SK-N-SH (cell line): ENCODE measurements at regions not wholly inside any gene's neighbourhood (a gene's known extent, or its start where the extent isn't known, plus 50 kb on each side); places are given as distances from the start of the nearest gene placed in this dataset.

Experiments used
- CTCF ChIA-PET: fragments of 300-600, 350-600 bp; formaldehyde crosslinking; extraction: SDS; loops from one replicate; lab custom pipeline; 2021; lab: Yijun Ruan, JAX
- POLR2A ChIA-PET: fragments of 350-600 bp; sonication (Branson Sonifier 250); formaldehyde crosslinking; extraction: SDS; loops from one replicate; lab custom pipeline; 2020; ENCODE audit warnings: antibody characterized with exemption, inconsistent platforms; lab: Yijun Ruan, JAX
- DNase-seq: peaks from one replicate; pipeline ENCODE4 v3.0.0; 2012
- H2AFZ ChIP-seq: fragments of 200-600 bp; sonication (generic); 2 replicates; pipeline ENCODE4 v1.8.1; 2016; ENCODE audit warnings: antibody characterized with exemption, mild to moderate bottlenecking, low read depth
- H3F3A ChIP-seq: fragments of 200-600 bp; sonication (generic); replicated peaks from 2 replicates; pipeline ENCODE3; 2016; ENCODE audit warnings: antibody characterized with exemption, mild to moderate bottlenecking; ENCODE audit not compliant: insufficient read depth
- H3K27ac ChIP-seq, 2 experiments: fragments of 200-500 bp in 1 of 2; fragments of 200-600 bp in 1 of 2; sonication (Bioruptor generic) in 1 of 2; sonication (generic), shearing (Covaris generic) in 1 of 2; 2 replicates each; pipeline versions ENCODE4 v1.5.1 to v1.6.1; 2014 to 2016; ENCODE audit warnings: low read depth in 2 of 2, inconsistent platforms in 1 of 2, low read length in 1 of 2, mild to moderate bottlenecking in 1 of 2, mixed read lengths in 1 of 2
- H3K27me3 ChIP-seq: fragments of 200-600 bp; sonication (generic), shearing (Covaris generic); 2 replicates; pipeline ENCODE4 v1.6.1; 2016; ENCODE audit warnings: mixed run types; ENCODE audit not compliant: insufficient read depth
- H3K36me3 ChIP-seq, 2 experiments: fragments of 200-500 bp in 1 of 2; fragments of 200-600 bp in 1 of 2; sonication (Bioruptor generic) in 1 of 2; sonication (generic) in 1 of 2; replicated peaks in 1 of 2; 2 replicates each; pipeline versions ENCODE3 to v1.5.1; 2014 to 2016; ENCODE audit warnings: low read length in 1 of 2, mild to moderate bottlenecking in 1 of 2; ENCODE audit not compliant: insufficient read depth in 2 of 2, control insufficient read depth in 1 of 2
- H3K4me1 ChIP-seq, 2 experiments: fragments of 200-500 bp in 1 of 2; fragments of 200-600 bp in 1 of 2; sonication (Bioruptor generic) in 1 of 2; sonication (generic), shearing (Covaris generic) in 1 of 2; 2 replicates each; pipeline versions ENCODE4 v1.5.1 to v1.6.1; 2014 to 2016; ENCODE audit warnings: low read depth in 1 of 2, low read length in 1 of 2, mixed run types in 1 of 2; ENCODE audit not compliant: insufficient read depth in 2 of 2, control insufficient read depth in 1 of 2
- H3K4me2 ChIP-seq: fragments of 200-600 bp; sonication (generic), shearing (Covaris generic); 2 replicates; pipeline ENCODE4 v1.6.1; 2017; ENCODE audit warnings: mixed run types
- H3K4me3 ChIP-seq, 2 experiments: fragments of 200-500 bp in 1 of 2; fragments of 200-600 bp in 1 of 2; sonication (Bioruptor generic) in 1 of 2; sonication (generic), shearing (Covaris generic) in 1 of 2; 2 replicates each; pipeline versions ENCODE4 v1.5.1 to v1.8.1; 2014 to 2016; ENCODE audit warnings: low read depth in 2 of 2, inconsistent platforms in 1 of 2, low read length in 1 of 2, mild to moderate bottlenecking in 1 of 2, mixed read lengths in 1 of 2, moderate library complexity in 1 of 2
- H3K79me2 ChIP-seq: fragments of 200-600 bp; sonication (generic); 2 replicates; pipeline ENCODE4 v1.8.1; 2017; ENCODE audit warnings: mild to moderate bottlenecking; ENCODE audit not compliant: insufficient read depth
- H3K9ac ChIP-seq: fragments of 200-600 bp; sonication (generic); 2 replicates; pipeline ENCODE4 v1.6.1; 2017; ENCODE audit warnings: mixed run types
- H3K9me2 ChIP-seq: fragments of 200-600 bp; sonication (generic); 2 replicates; pipeline ENCODE4 v1.6.1; 2017; ENCODE audit warnings: mixed run types
- H3K9me3 ChIP-seq: fragments of 200-600 bp; sonication (generic); 2 replicates; pipeline ENCODE4 v1.6.1; 2017; ENCODE audit warnings: mixed run types, mild to moderate bottlenecking, moderate library complexity
- H4K20me1 ChIP-seq: fragments of 200-600 bp; sonication (generic); 2 replicates; pipeline ENCODE4 v1.6.1; 2017; ENCODE audit warnings: mild to moderate bottlenecking, mixed run types; ENCODE audit not compliant: insufficient read depth
- CTCF ChIP-seq: fragments of 200-600 bp; sonication (generic); IDR thresholded peaks from 2 replicates; pipeline ENCODE4 v1.6.1; 2017; ENCODE audit warnings: antibody characterized with exemption, mild to moderate bottlenecking, moderate library complexity
- ELF1 ChIP-seq: IDR thresholded peaks from 2 replicates; pipeline ENCODE4 v1.4.0; 2012
- EP300 ChIP-seq, 2 experiments: IDR thresholded peaks; 2 replicates each; pipeline versions ENCODE4 v1.4.0 to v1.6.1; 2012; ENCODE audit warnings: borderline replicate concordance in 1 of 2, low read depth in 1 of 2, low read length in 1 of 2
- EZH2phosphoT487 ChIP-seq: fragments of 200-600 bp; sonication (generic); IDR thresholded peaks from 2 replicates; pipeline ENCODE4 v1.6.1; 2017; ENCODE audit warnings: low read depth, mixed run types, mild to moderate bottlenecking, antibody characterized with exemption, moderate library complexity, borderline replicate concordance
- GABPA ChIP-seq: IDR thresholded peaks from 2 replicates; pipeline ENCODE4 v1.4.0; 2012; ENCODE audit warnings: low read depth, mild to moderate bottlenecking
- IRF3 ChIP-seq: fragments of 150-350 bp; IDR thresholded peaks from 2 replicates; pipeline ENCODE4 v1.6.1; 2016; ENCODE audit warnings: mild to moderate bottlenecking, low read depth, low read length
- JUND ChIP-seq: IDR thresholded peaks from 2 replicates; pipeline ENCODE4 v1.4.0; 2012
- MAX ChIP-seq: IDR thresholded peaks from 2 replicates; pipeline ENCODE4 v1.4.0; 2012; ENCODE audit warnings: low read depth
- MXI1 ChIP-seq: IDR thresholded peaks from 2 replicates; pipeline ENCODE4 v1.6.1; 2012; ENCODE audit warnings: mild to moderate bottlenecking, low read depth, low read length, improper control_type of control experiment
- PBX3 ChIP-seq: IDR thresholded peaks from 2 replicates; pipeline ENCODE4; 2012
- RAD21 ChIP-seq: IDR thresholded peaks from 2 replicates; pipeline ENCODE4 v1.6.1; 2012; ENCODE audit warnings: mild to moderate bottlenecking, low read length
- RCOR1 ChIP-seq: fragments of 150-350 bp; IDR thresholded peaks from 2 replicates; pipeline ENCODE4 v1.6.1; 2017; ENCODE audit warnings: antibody characterized with exemption, low read length
- SIN3A ChIP-seq: IDR thresholded peaks from 2 replicates; pipeline ENCODE4 v1.6.1; 2012; ENCODE audit warnings: low read depth, mild to moderate bottlenecking, low read length, moderate library complexity, borderline replicate concordance
- SMC3 ChIP-seq: IDR thresholded peaks from 2 replicates; pipeline ENCODE4 v1.6.1; 2012; ENCODE audit warnings: low read depth, low read length, improper control_type of control experiment
- TAF1 ChIP-seq: IDR thresholded peaks from 2 replicates; pipeline ENCODE4 v1.6.1; 2012; ENCODE audit warnings: low read depth, mild to moderate bottlenecking, low read length, moderate library complexity, borderline replicate concordance
- TCF12 ChIP-seq: IDR thresholded peaks from 2 replicates; pipeline ENCODE4 v1.4.0; 2012
- TEAD4 ChIP-seq: IDR thresholded peaks from 2 replicates; pipeline ENCODE4 v1.4.0; 2012; ENCODE audit warnings: mild to moderate bottlenecking, borderline replicate concordance; ENCODE audit not compliant: insufficient read depth
- USF2 ChIP-seq: fragments of 150-350 bp; IDR thresholded peaks from 2 replicates; pipeline ENCODE4 v1.6.1; 2017; ENCODE audit warnings: antibody characterized with exemption, low read length, low read depth, borderline replicate concordance
- YY1 ChIP-seq: IDR thresholded peaks from 2 replicates; pipeline ENCODE4 v1.4.0; 2012; ENCODE audit warnings: low read depth, mild to moderate bottlenecking
- ZBTB33 ChIP-seq: IDR thresholded peaks from 2 replicates; pipeline ENCODE4 v1.4.0; 2012; ENCODE audit warnings: low read depth, borderline replicate concordance
- WGBS: methylation state at CpG from one replicate; pipeline ENCODE4 v1.1.6; 2017; ENCODE audit warnings: low lambda C conversion rate; 5-methylcytosine and 5-hydroxymethylcytosine counted together

GRCh38 chr2:126990605-126991532 is 92.2 kb downstream of the TEX51 start:
- H2AFZ ChIP-seq, result no peak overlapping the region
- no peak for DNase-seq
- H3K9ac ChIP-seq, result no peak overlapping the region
- H3K27me3 ChIP-seq, result no peaks in the 10 kb centered on the region
- POLR2A ChIA-PET, result no interaction called here
- H3K4me3 ChIP-seq, result no peak overlapping the region
- peaks cover 0 to 3% of the 10 kb centered on the region in 2 experiments; a peak in 1 of 4 replicates for H3K4me1 ChIP-seq
- CTCF ChIA-PET, result interaction anchor here (0.6 to 1.2 kb wide), 5 partner anchors 19 to 197 kb away, joined by 3 read pairs; no protein-coding TSS in a partner anchor
- H3K9me2 ChIP-seq, result no peaks in the 10 kb centered on the region
- 33% methylated on average over 7 of the region's 12 CpGs for whole genome bisulfite sequencing
- no peaks in the 10 kb centered on the region for H3K9me3 ChIP-seq
- TF ChIP-seq USF2 (no peak), SIN3A (no peak), RCOR1 (no peak), YY1 (no peak), GABPA (no peak), MXI1 (no peak), EP300 (IDR thresholded peaks at IDR 0.05; ENCODE audit: borderline replicate concordance in 1 of 2, low read depth in 1 of 2, low read length in 1 of 2) (no peak), IRF3 (no peak), PBX3 (no peak), ZBTB33 (no peak), JUND (no peak), RAD21 (no peak), CTCF (no peak), TCF12 (no peak), MAX (no peak), EZH2phosphoT487 (no peak), TAF1 (no peak), ELF1 (no peak), TEAD4 (no peak), SMC3 (no peak)
- H4K20me1 ChIP-seq, result no peaks in the 10 kb centered on the region
- H3F3A ChIP-seq, result no peaks in the 10 kb centered on the region
- H3K4me2 ChIP-seq, result no peak overlapping the region
- no peaks in the 10 kb centered on the region for H3K79me2 ChIP-seq
- no peak overlapping the region for H3K27ac ChIP-seq
- H3K36me3 ChIP-seq, result no peaks in the 10 kb centered on the region
